ENCODE measurements at regions not wholly inside any gene's neighbourhood (a gene's known extent, or its start where the extent isn't known, plus 50 kb on each side); places are given as distances from the start of the nearest gene placed in this dataset.
"Not testable (repeated sequence)": the region's sequence is repeated elsewhere in the genome, so short reads cannot be mapped to it uniquely, and the experiment has no call there.

- no peak for DNase-seq
These were observed 144.7 kb upstream of the UST start for GRCh38 chr6:148602136-148602535.

GRCh38 chr6:148608199-148608951 lies 138.5 kb upstream of the UST start:
- peak; percentile 2 for DNase-seq

GRCh38 chr6:148611213-148611612 lies 135.6 kb upstream of the UST start:
- DNase-seq: no peak

- no peak for DNase-seq
These were observed 134.8 kb upstream of the UST start for GRCh38 chr6:148612043-148612442.

GRCh38 chr6:148614602-148615001 lies 132.2 kb upstream of the UST start:
- no peak for DNase-seq

- DNase-seq: no peak
These were observed 130.0 kb upstream of the UST start for GRCh38 chr6:148616841-148617240.

- no peak for DNase-seq
These were observed 129.3 kb upstream of the UST start for GRCh38 chr6:148617530-148617929.

GRCh38 chr6:148619891-148620290 lies 126.9 kb upstream of the UST start:
- DNase-seq: no peak

GRCh38 chr6:148620579-148621298 lies 126.1 kb upstream of the UST start:
- no peak for DNase-seq

GRCh38 chr6:148625609-148626008 lies 121.2 kb upstream of the UST start:
- DNase-seq: no peak

GRCh38 chr6:148628251-148628650 lies 118.6 kb upstream of the UST start:
- no peak for DNase-seq

- DNase-seq: no peak
These were observed 117.6 kb upstream of the UST start for GRCh38 chr6:148629181-148629580.

GRCh38 chr6:148629592-148630465 lies 117.0 kb upstream of the UST start:
- no peak for DNase-seq

GRCh38 chr6:148635070-148635743 lies 111.6 kb upstream of the UST start:
- DNase-seq: no peak

GRCh38 chr6:148641836-148642235 lies 105.0 kb upstream of the UST start:
- DNase-seq: not testable (repeated sequence)

GRCh38 chr6:148643208-148643607 lies 103.6 kb upstream of the UST start:
- not testable (repeated sequence) for DNase-seq

- DNase-seq: not testable (repeated sequence)
These were observed 101.8 kb upstream of the UST start for GRCh38 chr6:148645049-148645448.

GRCh38 chr6:148648754-148649453 lies 97.9 kb upstream of the UST start:
- DNase-seq: no peak

- DNase-seq: no peak
These were observed 97.3 kb upstream of the UST start for GRCh38 chr6:148649454-148649963.

- DNase-seq: no peak
These were observed 95.8 kb upstream of the UST start for GRCh38 chr6:148650941-148651505.

- no peak for DNase-seq
These were observed 94.6 kb upstream of the UST start for GRCh38 chr6:148652205-148652604.
